ENCODE measurements at regions not wholly inside any gene's neighbourhood (a gene's known extent, or its start where the extent isn't known, plus 50 kb on each side); places are given as distances from the start of the nearest gene placed in this dataset.

DNA sequence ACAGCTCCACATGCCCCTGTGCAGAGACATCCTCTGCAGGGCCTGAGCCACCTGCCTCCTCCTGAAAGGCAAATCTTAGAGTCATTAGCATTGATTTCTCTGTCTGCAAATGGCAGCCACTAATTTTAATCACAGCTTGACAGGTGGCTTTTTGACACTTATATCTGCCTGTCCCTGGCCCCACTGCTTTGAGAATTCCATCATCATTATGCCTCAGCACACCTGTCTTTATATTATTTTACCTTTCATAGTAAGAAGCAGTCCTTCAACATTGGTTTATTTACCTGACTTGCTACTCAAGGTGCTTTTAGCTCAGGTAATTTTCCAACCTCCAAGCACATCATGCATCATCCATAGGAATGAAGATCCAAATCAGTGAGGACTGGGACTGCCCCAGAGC, 451.3 kb downstream of the MTRR start:
- no peaks in the 10 kb centered on the region for H3K27me3 ChIP-seq
- no peaks in the 10 kb centered on the region for H3K36me3 ChIP-seq
- ATAC-seq = no peak
- no peak for DNase-seq
- intact Hi-C loops (cut with DNase I) = no loop called here
- H3K27ac ChIP-seq = no peak overlapping the region
- TF ChIP-seq, protein P1, sequence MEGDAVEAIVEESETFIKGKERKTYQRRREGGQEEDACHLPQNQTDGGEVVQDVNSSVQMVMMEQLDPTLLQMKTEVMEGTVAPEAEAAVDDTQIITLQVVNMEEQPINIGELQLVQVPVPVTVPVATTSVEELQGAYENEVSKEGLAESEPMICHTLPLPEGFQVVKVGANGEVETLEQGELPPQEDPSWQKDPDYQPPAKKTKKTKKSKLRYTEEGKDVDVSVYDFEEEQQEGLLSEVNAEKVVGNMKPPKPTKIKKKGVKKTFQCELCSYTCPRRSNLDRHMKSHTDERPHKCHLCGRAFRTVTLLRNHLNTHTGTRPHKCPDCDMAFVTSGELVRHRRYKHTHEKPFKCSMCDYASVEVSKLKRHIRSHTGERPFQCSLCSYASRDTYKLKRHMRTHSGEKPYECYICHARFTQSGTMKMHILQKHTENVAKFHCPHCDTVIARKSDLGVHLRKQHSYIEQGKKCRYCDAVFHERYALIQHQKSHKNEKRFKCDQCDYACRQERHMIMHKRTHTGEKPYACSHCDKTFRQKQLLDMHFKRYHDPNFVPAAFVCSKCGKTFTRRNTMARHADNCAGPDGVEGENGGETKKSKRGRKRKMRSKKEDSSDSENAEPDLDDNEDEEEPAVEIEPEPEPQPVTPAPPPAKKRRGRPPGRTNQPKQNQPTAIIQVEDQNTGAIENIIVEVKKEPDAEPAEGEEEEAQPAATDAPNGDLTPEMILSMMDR (IDR thresholded peaks at IDR 0.05) = no peak
- no peak overlapping the region for H3K4me3 ChIP-seq
- no peaks in the 10 kb centered on the region for H3K9me3 ChIP-seq
- no peaks in the 10 kb centered on the region for H3K4me1 ChIP-seq

DNA sequence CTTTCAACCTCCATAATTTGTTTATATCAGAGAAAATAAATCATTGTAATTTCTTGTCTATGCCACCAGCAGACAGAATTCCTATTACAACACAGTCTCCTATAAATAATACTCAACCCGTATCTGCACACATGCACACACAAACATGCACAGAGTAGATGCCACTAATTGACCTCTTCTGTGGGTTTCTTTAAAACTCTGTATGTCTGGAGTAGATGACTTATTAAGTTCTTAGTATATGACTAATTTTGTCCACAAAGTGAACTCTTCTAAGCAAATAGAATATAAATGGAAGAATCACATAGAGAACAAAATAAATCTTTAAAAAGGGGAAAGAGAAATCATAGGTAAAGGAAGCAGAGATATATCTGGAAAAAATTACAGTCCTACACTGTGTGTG, 452.3 kb downstream of the MTRR start:
- Histone ChIP-seq H3K9me3 (no peaks in the 10 kb centered on the region), H3K4me3 (no peak overlapping the region), H3K36me3 (no peaks in the 10 kb centered on the region), H3K4me1 (no peaks in the 10 kb centered on the region), H3K27me3 (no peaks in the 10 kb centered on the region), H3K27ac (no peak overlapping the region)
- DNase-seq = no peak
- no peak for ATAC-seq
- TF ChIP-seq, protein P1 (IDR thresholded peaks at IDR 0.05) = no peak
- intact Hi-C loops (cut with DNase I) = no loop called here

DNA sequence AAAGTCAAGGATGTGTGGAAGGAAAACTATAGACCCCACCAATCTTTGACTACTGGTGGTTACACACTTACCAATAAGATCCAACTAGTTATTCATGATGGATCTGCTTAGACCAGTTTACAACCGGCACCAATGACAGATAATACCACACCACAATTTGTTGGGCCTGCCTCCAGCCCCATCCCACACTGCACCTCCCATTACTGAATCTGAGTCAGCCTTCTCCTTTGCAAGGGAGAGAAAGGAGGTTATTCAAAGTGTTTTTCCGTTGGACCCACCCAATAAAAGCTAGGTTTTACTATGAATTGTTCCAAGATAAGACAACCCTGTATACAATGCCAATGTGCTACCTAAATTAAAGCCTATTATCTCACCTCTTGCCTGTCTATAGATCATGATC, 453.5 kb downstream of the MTRR start:
- intact Hi-C loops (cut with DNase I) = no loop called here
- H3K27me3 ChIP-seq = no peaks in the 10 kb centered on the region
- no peaks in the 10 kb centered on the region for H3K36me3 ChIP-seq
- H3K4me3 ChIP-seq = no peak overlapping the region
- H3K9me3 ChIP-seq = no peaks in the 10 kb centered on the region
- ATAC-seq = no peak
- no peaks in the 10 kb centered on the region for H3K4me1 ChIP-seq
- TF ChIP-seq, protein P1 (IDR thresholded peaks at IDR 0.05) = no peak
- H3K27ac ChIP-seq = no peak overlapping the region
- DNase-seq = no peak

DNA sequence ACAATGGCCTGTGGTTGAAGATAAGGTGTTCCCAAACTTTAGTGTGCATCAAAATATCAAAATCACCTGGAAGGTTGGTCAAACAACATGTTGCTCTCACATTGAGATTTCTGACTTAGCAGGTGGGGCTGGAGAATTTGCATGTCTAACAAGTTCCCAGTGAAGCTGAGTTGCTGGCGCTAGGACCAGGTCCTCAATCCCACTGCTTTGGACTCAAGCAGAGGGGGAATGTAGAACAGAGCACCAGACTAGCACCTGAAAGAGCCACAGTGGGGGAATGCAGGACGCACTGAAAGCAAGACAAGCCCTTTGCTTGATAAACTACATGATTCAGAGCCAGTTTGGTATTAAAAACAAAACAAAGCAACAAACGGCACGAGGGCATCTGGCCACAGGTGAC, 458.1 kb downstream of the MTRR start:
- ATAC-seq = no peak
- no peak overlapping the region for H3K27ac ChIP-seq
- no peak for DNase-seq
- H3K27me3 ChIP-seq = no peaks in the 10 kb centered on the region
- H3K4me3 ChIP-seq = no peak overlapping the region
- no peaks in the 10 kb centered on the region for H3K9me3 ChIP-seq
- H3K4me1 ChIP-seq = no peaks in the 10 kb centered on the region
- H3K36me3 ChIP-seq = no peaks in the 10 kb centered on the region
- intact Hi-C loops (cut with DNase I) = no loop called here
- TF ChIP-seq, protein P1 (IDR thresholded peaks at IDR 0.05) = no peak

DNA sequence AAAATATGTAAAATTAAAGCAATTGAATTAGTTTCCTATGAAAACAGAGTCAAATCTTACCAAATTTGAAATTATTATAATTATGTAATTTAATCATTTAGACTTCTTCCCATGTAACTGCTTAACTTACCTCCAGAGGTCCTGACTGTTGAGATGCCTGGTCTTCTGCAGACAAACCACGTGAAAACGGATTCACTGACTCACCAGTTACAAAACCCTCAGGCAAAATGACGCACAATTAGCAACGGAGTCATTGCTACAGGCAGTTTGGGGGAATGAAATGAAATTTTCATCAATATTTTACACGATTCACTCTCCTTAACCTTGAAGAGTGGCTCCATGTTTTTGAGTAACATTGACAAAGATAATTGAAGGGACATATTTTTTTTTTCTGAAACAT, 460.8 kb downstream of the MTRR start:
- ATAC-seq (no peak), DNase-seq (no peak)
- H3K9me3 ChIP-seq = no peaks in the 10 kb centered on the region
- intact Hi-C loops (cut with DNase I) = no loop called here
- no peaks in the 10 kb centered on the region for H3K27me3 ChIP-seq
- H3K4me1 ChIP-seq = no peaks in the 10 kb centered on the region
- H3K4me3 ChIP-seq = no peak overlapping the region
- no peaks in the 10 kb centered on the region for H3K36me3 ChIP-seq
- TF ChIP-seq, protein P1 (IDR thresholded peaks at IDR 0.05) = no peak
- H3K27ac ChIP-seq = no peak overlapping the region

DNA sequence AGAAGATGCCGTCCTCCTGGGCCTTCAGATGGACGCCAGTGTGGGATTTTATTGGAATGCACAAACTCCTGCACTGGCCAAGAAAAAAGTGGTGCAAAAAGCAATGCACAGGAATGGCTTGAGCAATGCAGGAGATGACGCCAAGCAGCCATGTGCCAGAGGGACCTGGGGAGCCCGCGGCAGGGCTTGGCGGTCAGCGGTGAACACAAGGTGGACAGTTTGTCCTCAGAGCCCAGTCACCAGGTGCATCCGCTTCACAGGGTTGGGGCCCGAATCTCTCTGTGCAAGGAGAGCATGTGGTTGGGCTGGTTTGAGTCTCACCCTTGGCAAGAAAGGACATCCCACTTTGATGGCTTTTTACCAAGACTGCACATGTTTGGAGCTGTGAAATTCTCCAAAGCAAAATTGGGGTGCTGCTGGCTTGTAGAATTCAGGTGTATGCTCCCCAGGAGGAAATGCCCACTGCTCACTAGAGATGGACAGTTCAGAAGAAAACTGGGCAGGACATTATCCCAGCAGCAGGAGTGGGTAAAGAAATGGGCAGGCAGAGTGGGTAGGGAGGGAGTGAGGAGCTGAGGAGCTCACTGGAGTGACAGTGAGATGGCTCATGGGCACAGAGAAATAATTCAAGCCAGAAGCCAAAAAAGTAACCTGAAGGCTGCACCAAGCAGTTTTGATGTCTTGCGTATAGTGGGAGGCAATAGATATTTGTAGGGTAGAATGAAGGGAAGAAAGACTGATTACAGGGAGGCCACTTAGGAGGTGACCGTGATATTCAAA, 463.9 kb downstream of the MTRR start:
- TF ChIP-seq, protein P1 (IDR thresholded peaks at IDR 0.05) = no peak
- H3K4me1 ChIP-seq = no peaks in the 10 kb centered on the region
- ATAC-seq (no peak), DNase-seq (no peak)
- H3K9me3 ChIP-seq = no peaks in the 10 kb centered on the region
- no peaks in the 10 kb centered on the region for H3K27me3 ChIP-seq
- H3K27ac ChIP-seq = no peak overlapping the region
- intact Hi-C loops (cut with DNase I) = no loop called here
- H3K4me3 ChIP-seq = no peak overlapping the region
- H3K36me3 ChIP-seq = no peaks in the 10 kb centered on the region
